Right lobe of liver (tissue), 4 donors: ENCODE measurements at regions not wholly inside any gene's neighbourhood (a gene's known extent, or its start where the extent isn't known, plus 50 kb on each side); places are given as distances from the start of the nearest gene placed in this dataset.

ENCODE experiments used
- CTCF ChIP-seq, 4 donors: fragments of 200-600 bp in 3 of 4; fragments of 450-650 bp in 1 of 4; IDR thresholded peaks; one replicate each; pipeline versions ENCODE4 v1.5.1 to v1.8.0; 2016 to 2022; ENCODE audit warnings: antibody characterized with exemption in 4 of 4, mild to moderate bottlenecking in 2 of 4
- POLR2A ChIP-seq: fragments of 450-650 bp; IDR thresholded peaks from one replicate; pipeline ENCODE4 v1.6.1; 2017; ENCODE audit warnings: antibody characterized with exemption, mild to moderate bottlenecking
- donor health status: DM: no; HTN: no; CAD: no.
- donor health status: DM: no; HTN: no; CAD: no.
- donor health status: DM: no; HTN: yes; CAD: no.

- TF ChIP-seq CTCF (IDR thresholded peaks at IDR 0.05) (no peak), POLR2A (no peak)
Observed at GRCh38 chr2:236667526-236667925, 97.9 kb downstream of the ACKR3 start.
